GM19438 (cell line): ENCODE measurements at regions not wholly inside any gene's neighbourhood (a gene's known extent, or its start where the extent isn't known, plus 50 kb on each side); places are given as distances from the start of the nearest gene placed in this dataset.

Experiments used
- ATAC-seq: cut with Tn5 transposase; IDR thresholded peaks from one replicate; pipeline ENCODE4 v1.9.1; 2021; ENCODE audit warnings: low read depth; ENCODE audit not compliant: unreplicated experiment

DNA sequence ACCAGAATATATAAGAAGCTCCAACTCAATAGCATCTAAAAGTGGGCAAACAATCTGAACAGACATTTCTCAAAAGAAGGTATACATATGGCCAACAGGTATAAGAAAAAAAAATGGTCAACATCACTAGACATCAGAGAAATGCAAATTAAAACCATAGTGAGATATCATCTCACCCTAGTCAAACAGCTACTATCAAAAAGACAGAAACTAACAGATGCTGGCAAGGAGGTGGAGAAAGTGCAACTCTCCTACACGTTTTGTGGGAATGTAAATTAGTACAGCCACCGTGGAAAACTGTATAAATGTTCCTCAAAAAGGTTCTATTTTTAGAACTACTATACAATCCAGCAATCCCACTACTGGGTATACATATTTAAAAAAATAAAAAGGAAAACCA, 199.9 kb upstream of the SMC2 start:
- no peak for ATAC-seq

- ATAC-seq = no peak
Measured at GRCh38 chr9:103898550-103898949, 195.6 kb upstream of the SMC2 start.

GRCh38 chr9:103899866-103900265, 194.2 kb upstream of the SMC2 start:
- no peak for ATAC-seq

DNA sequence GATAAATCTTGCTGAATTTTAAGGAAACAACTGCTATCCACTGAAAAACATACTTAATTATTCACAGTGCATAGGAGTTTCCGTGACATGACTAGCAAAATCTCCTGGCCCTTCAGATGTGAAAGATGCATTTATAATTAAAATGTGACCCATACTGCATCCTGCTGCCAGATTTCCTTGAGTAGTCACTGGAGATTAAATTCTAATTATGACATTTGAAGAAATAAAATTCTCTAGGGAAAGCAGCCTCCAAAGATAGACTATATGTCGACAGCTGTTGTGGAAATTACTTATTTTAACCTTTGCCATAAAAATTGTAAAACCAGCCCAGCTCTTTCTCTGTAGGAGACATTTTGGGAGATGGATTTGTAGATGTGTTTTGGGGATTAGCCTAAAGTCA, 193.6 kb upstream of the SMC2 start:
- no peak for ATAC-seq

DNA sequence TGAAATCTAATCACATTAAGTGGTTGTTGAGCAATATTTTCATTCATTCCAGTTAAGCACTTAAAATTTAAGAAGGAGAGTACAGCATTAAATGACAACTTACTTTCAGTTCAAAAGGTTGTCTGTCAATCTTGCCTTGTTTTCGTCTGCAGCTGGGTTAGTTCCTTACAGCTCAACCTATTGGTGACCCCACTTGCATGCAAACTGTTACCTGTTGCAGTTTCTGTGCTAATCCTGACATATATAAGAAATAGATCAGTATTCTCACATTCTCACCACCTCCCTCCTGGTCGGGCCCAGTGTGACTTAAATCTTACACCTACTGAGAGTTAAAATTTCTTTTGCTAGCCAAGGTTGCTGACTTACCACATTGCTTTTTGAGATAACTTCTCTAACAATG, 191.8 kb upstream of the SMC2 start:
- ATAC-seq = no peak

DNA sequence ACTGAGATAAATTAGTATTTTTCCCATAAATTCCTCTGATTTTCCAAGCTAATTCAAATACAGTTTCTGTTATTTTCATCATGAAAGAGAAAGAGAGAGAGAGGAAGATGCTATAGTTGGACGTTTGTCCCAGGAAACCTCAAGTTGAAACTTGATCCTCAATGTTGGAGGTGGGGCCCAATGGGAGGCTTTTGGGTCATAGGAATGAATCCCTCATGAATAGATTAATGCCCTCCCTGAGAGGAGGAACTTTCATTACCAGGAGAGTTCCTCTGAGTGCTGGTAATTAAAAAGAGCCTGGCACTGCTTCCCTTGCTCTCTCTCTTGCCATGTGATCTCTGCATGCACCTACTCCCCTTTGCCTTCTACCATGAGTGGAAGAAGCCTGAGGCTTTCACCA, 189.9 kb upstream of the SMC2 start:
- ATAC-seq = no peak

DNA sequence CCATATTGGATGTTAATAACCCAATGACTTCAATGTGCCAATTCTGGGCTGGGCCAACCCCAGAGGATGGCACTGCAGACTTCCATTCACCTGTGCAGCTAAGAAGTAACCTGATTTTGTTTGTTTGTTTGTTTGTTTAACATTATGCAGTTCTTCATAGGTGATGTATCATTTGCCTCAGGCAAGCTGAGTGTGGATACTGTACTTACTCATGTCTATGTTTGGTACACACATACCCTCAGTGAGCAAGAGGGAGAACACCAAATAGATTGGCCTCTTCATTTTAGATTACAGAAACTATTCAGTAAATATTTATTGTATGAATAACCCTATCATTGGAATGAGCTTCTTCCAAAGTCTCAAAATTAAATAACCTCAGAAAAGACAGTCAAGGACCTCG, 180.2 kb upstream of the SMC2 start:
- ATAC-seq = no peak

- no peak for ATAC-seq
Measured at GRCh38 chr9:103919605-103920209, 174.4 kb upstream of the SMC2 start.

DNA sequence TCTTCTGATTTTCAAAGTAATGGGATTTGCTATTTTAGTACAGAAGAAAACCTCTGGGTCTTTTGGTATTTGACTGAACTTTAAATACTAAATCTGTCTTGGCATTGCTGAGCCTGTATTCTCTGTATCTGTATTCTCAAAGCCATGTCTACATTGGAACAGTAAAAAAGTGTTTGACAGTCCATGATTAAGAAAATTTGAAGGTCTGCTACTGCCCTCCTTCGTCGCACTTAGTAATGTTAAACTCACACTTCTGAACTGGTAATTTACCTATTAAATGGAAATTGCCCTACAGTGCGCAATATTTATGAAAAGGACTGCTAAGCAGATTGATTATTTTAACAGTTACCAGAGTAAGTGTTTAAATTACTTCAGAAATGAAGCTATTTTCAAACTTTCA, 165.7 kb upstream of the SMC2 start:
- ATAC-seq = no peak

GRCh38 chr9:103941104-103941503, 153.0 kb upstream of the SMC2 start:
- ATAC-seq = no peak

- no peak for ATAC-seq
Measured at GRCh38 chr9:103942200-103942599, 151.9 kb upstream of the SMC2 start.

- ATAC-seq = no peak
Measured at GRCh38 chr9:103942651-103943050, 151.5 kb upstream of the SMC2 start.

DNA sequence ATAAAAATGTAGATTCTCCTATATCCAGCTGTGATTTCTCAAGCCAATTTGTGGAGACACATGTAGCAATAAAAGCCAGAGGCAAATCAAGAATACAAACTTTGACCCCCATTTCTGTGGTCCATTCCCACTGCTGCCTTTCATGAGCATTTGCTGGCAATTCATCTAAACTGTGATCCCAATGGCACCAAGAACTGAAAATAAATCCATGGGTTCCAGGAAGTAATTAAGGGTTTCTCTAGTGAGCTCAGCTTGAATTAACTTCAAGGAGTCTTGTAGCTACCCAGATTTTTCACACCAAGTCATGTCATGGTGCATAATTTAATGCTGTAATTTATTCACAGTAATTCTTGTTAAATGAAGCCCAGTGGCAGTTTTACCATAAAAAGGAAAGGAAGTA, 145.0 kb upstream of the SMC2 start:
- no peak for ATAC-seq

- no peak for ATAC-seq
Measured at GRCh38 chr9:103977163-103977562, 116.9 kb upstream of the SMC2 start.

DNA sequence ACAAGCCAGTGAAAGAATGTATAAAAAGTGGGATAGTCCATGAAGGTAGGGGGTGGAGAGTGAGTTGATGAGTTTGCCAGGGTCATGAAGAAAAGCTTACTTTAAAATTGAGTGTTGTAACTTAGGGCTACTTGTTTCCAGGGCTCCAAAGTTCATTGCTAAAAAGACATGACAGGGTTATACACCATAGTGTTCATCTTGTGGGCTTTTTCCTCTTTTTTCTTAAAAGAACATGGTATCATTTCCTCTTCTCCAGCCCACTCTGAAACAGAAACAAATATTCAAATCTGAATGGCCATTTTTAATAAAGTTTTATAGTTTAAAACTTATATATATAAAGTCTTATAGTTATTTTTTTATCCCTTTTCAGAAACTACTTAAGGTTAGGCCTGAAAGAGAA, 115.7 kb upstream of the SMC2 start:
- no peak for ATAC-seq

DNA sequence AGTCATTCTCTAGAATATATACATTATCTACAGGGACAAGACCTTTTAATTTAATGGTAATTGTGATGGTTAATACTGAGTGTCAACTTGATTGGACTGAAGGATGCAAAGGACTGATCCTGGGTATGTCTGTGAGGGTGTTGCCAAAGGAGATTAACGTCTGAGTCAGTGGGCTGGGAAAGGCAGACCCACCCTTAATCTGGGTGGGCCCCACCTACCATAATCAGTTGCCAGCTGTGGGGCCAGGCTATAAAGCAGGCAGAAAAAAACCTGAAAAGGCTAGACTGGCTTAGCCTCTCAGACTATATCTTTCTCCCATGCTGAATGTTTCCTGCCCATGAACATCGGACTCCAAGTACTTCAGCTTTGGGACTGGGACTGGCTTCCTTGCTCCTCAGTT, 112.2 kb upstream of the SMC2 start:
- no peak for ATAC-seq

DNA sequence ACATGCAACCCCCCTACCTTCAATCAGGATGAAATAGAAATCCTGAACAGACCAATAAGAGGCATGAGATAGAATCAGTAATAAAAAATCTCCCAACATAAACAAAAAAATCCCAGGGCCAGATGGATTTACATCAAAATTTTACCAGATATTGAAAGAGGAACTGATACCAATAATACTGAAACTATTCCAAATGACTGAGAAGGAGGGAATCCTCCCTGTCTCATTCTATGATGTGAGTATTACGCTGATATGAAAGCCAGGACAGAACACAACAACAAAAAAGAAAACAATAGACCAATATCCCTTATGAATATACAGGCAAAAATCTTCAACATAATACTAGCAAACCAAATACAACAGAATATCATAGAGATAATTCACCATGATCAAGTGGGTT, 109.0 kb upstream of the SMC2 start:
- no peak for ATAC-seq

DNA sequence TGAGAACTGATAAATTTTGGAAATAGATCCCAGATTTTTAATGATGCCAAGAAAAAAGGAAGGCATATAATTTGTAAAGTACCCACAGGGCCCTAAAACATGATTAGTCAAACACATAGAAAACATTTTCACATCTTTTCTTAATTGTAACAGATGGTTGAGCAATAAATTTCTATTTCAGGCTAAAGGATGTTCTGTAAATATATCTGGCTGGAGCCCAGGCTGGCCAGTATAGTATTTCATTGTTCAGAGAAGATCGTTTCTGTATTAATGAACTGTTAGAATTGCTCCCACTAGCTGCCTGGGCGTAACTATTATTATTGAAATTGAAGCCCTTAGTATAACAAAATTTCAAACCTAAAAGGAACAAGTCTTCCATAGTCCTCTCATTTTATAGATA, 105.3 kb upstream of the SMC2 start:
- no peak for ATAC-seq

- ATAC-seq = no peak
Measured at GRCh38 chr9:103990311-103990710, 103.8 kb upstream of the SMC2 start.

DNA sequence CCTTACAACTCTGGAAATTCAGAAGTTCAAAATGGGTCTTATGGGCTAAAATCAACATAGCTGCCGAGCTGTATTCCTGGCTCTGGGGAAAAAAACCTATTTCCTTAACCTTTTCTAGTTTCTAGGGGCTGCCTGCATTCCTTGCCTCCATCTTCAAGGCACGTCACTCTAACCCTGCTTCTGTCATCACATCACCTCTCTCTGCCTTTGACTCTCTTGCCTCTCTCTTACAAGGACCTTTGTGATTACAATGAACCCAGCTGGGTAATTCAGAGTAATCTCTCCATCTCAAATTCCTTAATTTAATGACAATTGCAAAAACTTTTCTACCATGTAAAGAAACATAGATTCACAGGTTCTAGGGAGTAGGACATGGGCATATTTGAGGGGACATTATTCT, 103.1 kb upstream of the SMC2 start:
- no peak for ATAC-seq

- ATAC-seq = no peak
Measured at GRCh38 chr9:103991698-103992097, 102.4 kb upstream of the SMC2 start.

- no peak for ATAC-seq
Measured at GRCh38 chr9:103992938-103993579, 101.0 kb upstream of the SMC2 start.

- no peak for ATAC-seq
Measured at GRCh38 chr9:103997856-103998370, 96.2 kb upstream of the SMC2 start.
